MM.1S (cell line): ENCODE measurements at regions not wholly inside any gene's neighbourhood (a gene's known extent, or its start where the extent isn't known, plus 50 kb on each side); places are given as distances from the start of the nearest gene placed in this dataset.

Experiments used
- EZH2 ChIP-seq: fragments of 300-600 bp; sonication (generic); optimal IDR thresholded peaks from 2 replicates; pipeline ENCODE3; 2017; ENCODE audit warnings: low read depth, mild to moderate bottlenecking, antibody characterized with exemption, low read length, mixed read lengths
- TF ChIP-seq, protein P1 (sequence below): fragments of 300-600 bp; sonication (generic); IDR thresholded peaks from 2 replicates; pipeline ENCODE4 v1.5.1; 2016; ENCODE audit warnings: antibody characterized with exemption, low read length, mixed read lengths

DNA sequence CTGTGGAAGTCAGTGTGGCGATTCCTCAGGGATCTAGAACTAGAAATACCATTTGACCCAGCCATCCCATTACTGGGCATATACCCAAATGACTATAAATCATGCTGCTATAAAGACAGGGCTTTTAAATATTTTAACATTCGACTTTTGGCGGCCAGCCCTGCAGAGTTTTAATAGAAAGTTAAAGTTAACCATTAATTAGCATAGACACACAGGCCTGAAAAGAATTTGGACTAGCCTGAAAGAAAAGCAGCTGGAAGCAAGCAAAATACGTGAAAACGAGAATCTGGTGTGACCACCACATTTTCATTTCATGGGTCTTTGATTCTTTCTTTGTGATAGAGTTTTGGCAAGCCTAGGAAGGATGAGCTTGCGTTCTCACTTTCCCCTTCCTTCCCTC lies 184.0 kb downstream of the SCG2 start:
- TF ChIP-seq, protein P1, sequence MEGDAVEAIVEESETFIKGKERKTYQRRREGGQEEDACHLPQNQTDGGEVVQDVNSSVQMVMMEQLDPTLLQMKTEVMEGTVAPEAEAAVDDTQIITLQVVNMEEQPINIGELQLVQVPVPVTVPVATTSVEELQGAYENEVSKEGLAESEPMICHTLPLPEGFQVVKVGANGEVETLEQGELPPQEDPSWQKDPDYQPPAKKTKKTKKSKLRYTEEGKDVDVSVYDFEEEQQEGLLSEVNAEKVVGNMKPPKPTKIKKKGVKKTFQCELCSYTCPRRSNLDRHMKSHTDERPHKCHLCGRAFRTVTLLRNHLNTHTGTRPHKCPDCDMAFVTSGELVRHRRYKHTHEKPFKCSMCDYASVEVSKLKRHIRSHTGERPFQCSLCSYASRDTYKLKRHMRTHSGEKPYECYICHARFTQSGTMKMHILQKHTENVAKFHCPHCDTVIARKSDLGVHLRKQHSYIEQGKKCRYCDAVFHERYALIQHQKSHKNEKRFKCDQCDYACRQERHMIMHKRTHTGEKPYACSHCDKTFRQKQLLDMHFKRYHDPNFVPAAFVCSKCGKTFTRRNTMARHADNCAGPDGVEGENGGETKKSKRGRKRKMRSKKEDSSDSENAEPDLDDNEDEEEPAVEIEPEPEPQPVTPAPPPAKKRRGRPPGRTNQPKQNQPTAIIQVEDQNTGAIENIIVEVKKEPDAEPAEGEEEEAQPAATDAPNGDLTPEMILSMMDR = no peak
- TF ChIP-seq EZH2 = no peak
